Kidney epithelial cell (primary cell): ENCODE measurements at regions not wholly inside any gene's neighbourhood (a gene's known extent, or its start where the extent isn't known, plus 50 kb on each side); places are given as distances from the start of the nearest gene placed in this dataset.

Experiments used
- DNase-seq: peaks from one replicate; pipeline ENCODE4 v3.0.0-alpha.2; 2010; ENCODE audit warnings: low read depth
- H3K27me3 ChIP-seq: 2 replicates; pipeline ENCODE4 v1.6.0; 2011; ENCODE audit warnings: low read length; ENCODE audit not compliant: control insufficient read depth, insufficient read depth
- H3K36me3 ChIP-seq: 2 replicates; pipeline ENCODE4 v1.5.1; 2011; ENCODE audit warnings: low read length; ENCODE audit not compliant: control insufficient read depth, insufficient read depth
- H3K4me3 ChIP-seq: 2 replicates; pipeline ENCODE4 v1.5.1; 2011; ENCODE audit warnings: low read depth, mild to moderate bottlenecking, control low read depth, low read length
- TF ChIP-seq, protein P1 (sequence below): IDR thresholded peaks from 2 replicates; pipeline ENCODE4 v1.5.1; 2011; ENCODE audit warnings: mild to moderate bottlenecking, moderate library complexity, low read length, control low read depth, inconsistent platforms; ENCODE audit not compliant: insufficient read depth, poor library complexity, severe bottlenecking

DNA sequence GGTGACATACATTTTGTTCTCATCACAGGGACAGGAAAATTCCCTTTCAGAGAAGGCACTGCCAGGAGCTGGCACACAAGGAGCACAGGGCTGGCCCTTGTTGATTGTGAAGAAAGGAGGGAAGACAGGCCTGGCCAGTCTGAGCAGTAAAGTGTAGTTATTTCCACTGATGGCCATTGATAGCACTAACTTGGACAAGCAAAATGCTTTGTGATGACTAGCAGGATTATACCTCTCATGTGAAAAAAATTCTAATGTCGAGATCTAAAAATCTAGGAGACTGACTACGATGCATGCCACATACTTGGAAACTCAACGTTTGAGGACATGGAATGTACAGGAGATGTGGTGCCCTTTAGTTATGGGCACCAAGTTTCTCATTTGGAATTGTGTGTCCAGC, 54.3 kb upstream of the ST8SIA2 start:
- H3K27me3 ChIP-seq: peaks cover 6% of the 10 kb centered on the region
- no peak overlapping the region for H3K4me3 ChIP-seq
- TF ChIP-seq, protein P1, sequence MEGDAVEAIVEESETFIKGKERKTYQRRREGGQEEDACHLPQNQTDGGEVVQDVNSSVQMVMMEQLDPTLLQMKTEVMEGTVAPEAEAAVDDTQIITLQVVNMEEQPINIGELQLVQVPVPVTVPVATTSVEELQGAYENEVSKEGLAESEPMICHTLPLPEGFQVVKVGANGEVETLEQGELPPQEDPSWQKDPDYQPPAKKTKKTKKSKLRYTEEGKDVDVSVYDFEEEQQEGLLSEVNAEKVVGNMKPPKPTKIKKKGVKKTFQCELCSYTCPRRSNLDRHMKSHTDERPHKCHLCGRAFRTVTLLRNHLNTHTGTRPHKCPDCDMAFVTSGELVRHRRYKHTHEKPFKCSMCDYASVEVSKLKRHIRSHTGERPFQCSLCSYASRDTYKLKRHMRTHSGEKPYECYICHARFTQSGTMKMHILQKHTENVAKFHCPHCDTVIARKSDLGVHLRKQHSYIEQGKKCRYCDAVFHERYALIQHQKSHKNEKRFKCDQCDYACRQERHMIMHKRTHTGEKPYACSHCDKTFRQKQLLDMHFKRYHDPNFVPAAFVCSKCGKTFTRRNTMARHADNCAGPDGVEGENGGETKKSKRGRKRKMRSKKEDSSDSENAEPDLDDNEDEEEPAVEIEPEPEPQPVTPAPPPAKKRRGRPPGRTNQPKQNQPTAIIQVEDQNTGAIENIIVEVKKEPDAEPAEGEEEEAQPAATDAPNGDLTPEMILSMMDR: no peak
- no peaks in the 10 kb centered on the region for H3K36me3 ChIP-seq
- no peak for DNase-seq
